ENCODE measurements at regions not wholly inside any gene's neighbourhood (a gene's known extent, or its start where the extent isn't known, plus 50 kb on each side); places are given as distances from the start of the nearest gene placed in this dataset.

DNA sequence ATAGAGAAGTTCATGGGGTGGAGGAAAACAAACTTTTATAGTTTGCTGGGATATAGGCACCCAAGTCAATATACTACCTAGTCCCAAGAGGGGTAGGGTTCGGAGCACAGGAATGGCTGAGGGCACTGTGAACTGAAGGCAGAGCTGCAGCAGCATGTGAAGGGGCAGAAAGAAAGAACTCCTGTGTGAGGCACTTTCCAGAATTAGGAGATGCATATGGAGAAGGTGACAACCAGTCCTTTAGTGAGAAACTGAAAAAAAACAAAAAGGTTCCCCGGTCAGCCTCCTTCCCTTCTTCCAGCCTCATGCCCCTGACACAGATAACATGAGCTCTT is 429.1 kb downstream of the DSC3 start:
- Histone ChIP-seq H3K9me3 (ENCODE audit: control insufficient read depth, low read depth, low read length) (no peaks in the 10 kb centered on the region), H3K27ac (ENCODE audit: control insufficient read depth, insufficient read depth, low read length) (no peak overlapping the region), H3K9me1 (ENCODE audit: control insufficient read depth, extremely low read depth, insufficient read depth, low read length) (no peaks in the 10 kb centered on the region), H2AFZ (ENCODE audit: control insufficient read depth, low read length) (no peak overlapping the region), H3K27me3 (ENCODE audit: control insufficient read depth, extremely low read depth, insufficient read depth, low read length) (no peaks in the 10 kb centered on the region), H3K9ac (ENCODE audit: control insufficient read depth, extremely low read depth, insufficient read depth, low read length) (no peak overlapping the region), H4K20me1 (ENCODE audit: control insufficient read depth, extremely low read depth, insufficient read depth, low read length) (no peaks in the 10 kb centered on the region), H3K4me2 (ENCODE audit: control insufficient read depth, extremely low read depth, insufficient read depth, low read depth, low read length) (no peak overlapping the region), H3K4me1 (ENCODE audit: control insufficient read depth, extremely low read depth, insufficient read depth, low read length) (no peaks in the 10 kb centered on the region), H3K36me3 (ENCODE audit: control insufficient read depth in 2 of 2, extremely low read depth in 1 of 2, insufficient read depth in 2 of 2, low read length in 2 of 2) (no peaks in the 10 kb centered on the region), H3K79me2 (ENCODE audit: control insufficient read depth, insufficient read depth, low read length) (no peaks in the 10 kb centered on the region), H3K4me3 (ENCODE audit: control insufficient read depth in 2 of 3, extremely low read depth in 1 of 3, insufficient read depth in 2 of 3, low read depth in 1 of 3, low read length in 3 of 3) (no peak overlapping the region)
- dilution Hi-C loops (cut with MboI; ENCODE audit: extremely low pct_ligation_motif_present, low sequenced_read_pairs): no loop called here
- no peak for TF ChIP-seq EZH2 (IDR thresholded peaks at IDR 0.05; ENCODE audit: low read length)
- TF ChIP-seq, protein P1, sequence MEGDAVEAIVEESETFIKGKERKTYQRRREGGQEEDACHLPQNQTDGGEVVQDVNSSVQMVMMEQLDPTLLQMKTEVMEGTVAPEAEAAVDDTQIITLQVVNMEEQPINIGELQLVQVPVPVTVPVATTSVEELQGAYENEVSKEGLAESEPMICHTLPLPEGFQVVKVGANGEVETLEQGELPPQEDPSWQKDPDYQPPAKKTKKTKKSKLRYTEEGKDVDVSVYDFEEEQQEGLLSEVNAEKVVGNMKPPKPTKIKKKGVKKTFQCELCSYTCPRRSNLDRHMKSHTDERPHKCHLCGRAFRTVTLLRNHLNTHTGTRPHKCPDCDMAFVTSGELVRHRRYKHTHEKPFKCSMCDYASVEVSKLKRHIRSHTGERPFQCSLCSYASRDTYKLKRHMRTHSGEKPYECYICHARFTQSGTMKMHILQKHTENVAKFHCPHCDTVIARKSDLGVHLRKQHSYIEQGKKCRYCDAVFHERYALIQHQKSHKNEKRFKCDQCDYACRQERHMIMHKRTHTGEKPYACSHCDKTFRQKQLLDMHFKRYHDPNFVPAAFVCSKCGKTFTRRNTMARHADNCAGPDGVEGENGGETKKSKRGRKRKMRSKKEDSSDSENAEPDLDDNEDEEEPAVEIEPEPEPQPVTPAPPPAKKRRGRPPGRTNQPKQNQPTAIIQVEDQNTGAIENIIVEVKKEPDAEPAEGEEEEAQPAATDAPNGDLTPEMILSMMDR (optimal IDR thresholded peaks at IDR 0.05 in 1 of 3, IDR thresholded peaks at IDR 0.05 in 1 of 3, conservative IDR thresholded peaks at IDR 0.05 in 1 of 3; ENCODE audit: extremely low read depth in 1 of 3, insufficient read depth in 2 of 3, low read length in 3 of 3): no peak
- FAIRE-seq: no peak
- DNase-seq (ENCODE audit: low read depth, low spot score): no peak

GRCh38 chr18:30601541-30601940 is 441.0 kb downstream of the DSC3 start:
- no peaks in the 10 kb centered on the region for H3K36me3 ChIP-seq (ENCODE audit: control insufficient read depth in 2 of 2, extremely low read depth in 1 of 2, insufficient read depth in 2 of 2, low read length in 2 of 2)
- H3K27ac ChIP-seq (ENCODE audit: control insufficient read depth, insufficient read depth, low read length): no peak overlapping the region
- no peak overlapping the region for H3K4me2 ChIP-seq (ENCODE audit: control insufficient read depth, extremely low read depth, insufficient read depth, low read depth, low read length)
- dilution Hi-C loops (cut with MboI; ENCODE audit: extremely low pct_ligation_motif_present, low sequenced_read_pairs): no loop called here
- H2AFZ ChIP-seq (ENCODE audit: control insufficient read depth, low read length): no peak overlapping the region
- TF ChIP-seq, protein P1 (optimal IDR thresholded peaks at IDR 0.05 in 1 of 3, IDR thresholded peaks at IDR 0.05 in 1 of 3, conservative IDR thresholded peaks at IDR 0.05 in 1 of 3; ENCODE audit: extremely low read depth in 1 of 3, insufficient read depth in 2 of 3, low read length in 3 of 3): no peak
- no peak for TF ChIP-seq EZH2 (IDR thresholded peaks at IDR 0.05; ENCODE audit: low read length)
- no peaks in the 10 kb centered on the region for H3K27me3 ChIP-seq (ENCODE audit: control insufficient read depth, extremely low read depth, insufficient read depth, low read length)
- H3K79me2 ChIP-seq (ENCODE audit: control insufficient read depth, insufficient read depth, low read length): no peaks in the 10 kb centered on the region
- no peak for FAIRE-seq
- no peaks in the 10 kb centered on the region for H4K20me1 ChIP-seq (ENCODE audit: control insufficient read depth, extremely low read depth, insufficient read depth, low read length)
- H3K9me3 ChIP-seq (ENCODE audit: control insufficient read depth, low read depth, low read length): no peaks in the 10 kb centered on the region
- H3K4me3 ChIP-seq (ENCODE audit: control insufficient read depth in 2 of 3, extremely low read depth in 1 of 3, insufficient read depth in 2 of 3, low read depth in 1 of 3, low read length in 3 of 3): no peak overlapping the region
- H3K9ac ChIP-seq (ENCODE audit: control insufficient read depth, extremely low read depth, insufficient read depth, low read length): no peak overlapping the region
- DNase-seq (ENCODE audit: low read depth, low spot score): no peak
- no peaks in the 10 kb centered on the region for H3K4me1 ChIP-seq (ENCODE audit: control insufficient read depth, extremely low read depth, insufficient read depth, low read length)
- H3K9me1 ChIP-seq (ENCODE audit: control insufficient read depth, extremely low read depth, insufficient read depth, low read length): no peaks in the 10 kb centered on the region

Measured in keratinocyte (primary cell).